ENCODE measurements at regions not wholly inside any gene's neighbourhood (a gene's known extent, or its start where the extent isn't known, plus 50 kb on each side); places are given as distances from the start of the nearest gene placed in this dataset.

DNA sequence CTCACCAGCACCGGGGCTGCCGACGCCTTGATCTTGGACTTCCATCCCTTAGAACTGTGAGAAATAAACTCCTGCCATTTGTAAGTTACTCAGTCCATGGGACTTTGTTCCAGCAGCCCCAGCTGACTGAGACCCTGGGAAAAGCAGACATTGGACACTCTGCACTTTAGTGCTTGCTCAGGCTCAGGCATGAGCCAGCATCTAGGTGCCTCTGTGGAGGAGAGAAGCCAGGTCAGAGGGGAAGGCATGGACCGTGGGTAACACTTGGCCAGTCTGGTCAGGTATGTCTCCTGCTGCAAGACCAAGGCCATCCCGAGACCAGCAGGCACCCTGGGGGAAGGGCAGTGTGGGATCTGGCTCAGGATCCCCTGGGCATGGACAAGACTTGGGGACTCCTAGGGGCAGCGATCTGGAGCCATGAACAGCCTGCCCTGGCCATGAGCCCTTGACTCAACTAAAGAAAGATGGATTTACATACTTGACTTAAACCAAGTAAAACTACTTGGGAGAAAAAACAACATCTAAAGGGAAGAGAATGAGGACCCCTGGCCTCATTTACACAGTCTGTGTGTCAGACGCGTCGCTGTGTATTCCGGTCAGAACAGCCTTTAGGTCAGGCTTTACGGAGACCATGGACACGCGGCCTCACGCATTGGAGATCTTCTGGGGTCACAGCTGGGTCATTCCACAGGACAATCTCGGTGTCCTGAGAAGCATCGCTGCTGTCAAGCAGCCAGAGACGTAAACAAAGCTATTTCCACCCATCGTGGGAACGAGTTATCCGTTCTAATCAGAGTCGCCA is 497.1 kb downstream of the BRD1 start:
- no peak for FAIRE-seq

GRCh38 chr22:49329636-49330035 is 498.0 kb downstream of the BRD1 start:
- no peak for FAIRE-seq

DNA sequence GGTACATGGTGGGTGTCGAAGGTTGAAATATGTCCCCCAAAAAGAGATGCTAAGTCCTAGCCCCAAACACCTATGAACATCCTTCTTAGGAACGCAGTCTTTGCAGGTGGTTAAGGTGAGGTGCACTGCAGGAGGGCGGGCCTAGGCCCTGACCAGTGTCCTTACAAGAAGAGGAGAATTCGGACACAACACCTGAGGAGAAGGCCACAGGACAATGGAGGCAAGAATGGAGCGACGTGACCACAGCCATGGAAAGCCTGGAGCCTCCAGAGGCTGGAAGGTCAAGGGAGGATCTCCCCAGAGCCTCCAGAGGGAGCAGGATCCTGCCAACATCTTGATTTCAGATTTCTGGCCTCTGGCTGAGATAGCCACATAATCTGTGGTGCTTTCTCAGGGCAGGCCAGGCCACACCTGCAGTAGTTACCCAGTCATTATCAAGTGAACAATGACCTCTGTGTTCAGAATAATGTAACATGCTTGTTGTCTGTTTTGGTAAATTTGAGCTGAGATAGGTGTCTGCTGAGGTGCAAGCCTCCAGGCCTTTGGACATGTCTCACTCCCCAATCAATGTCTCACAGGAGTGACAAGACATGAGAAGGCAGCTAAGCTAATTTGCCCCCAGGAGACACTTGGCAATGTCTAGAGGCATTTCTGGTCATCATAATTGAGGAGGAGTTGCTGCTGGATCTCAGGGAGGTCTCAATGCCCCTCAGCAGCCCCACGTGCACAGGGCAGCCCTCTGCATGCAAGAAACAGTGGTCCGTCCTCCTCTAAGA is 498.9 kb downstream of the BRD1 start:
- FAIRE-seq: no peak

- no peak for FAIRE-seq
Observed at GRCh38 chr22:49328118-49328475, 499.6 kb downstream of the BRD1 start.

GRCh38 chr22:49327411-49328117 is 500.1 kb downstream of the BRD1 start:
- FAIRE-seq: no peak

- FAIRE-seq: no peak
Observed at GRCh38 chr22:49326558-49326957, 501.1 kb downstream of the BRD1 start.

- FAIRE-seq: no peak
Observed at GRCh38 chr22:49325531-49326395, 501.9 kb downstream of the BRD1 start.

- FAIRE-seq: no peak
Observed at GRCh38 chr22:49324527-49325491, 502.9 kb downstream of the BRD1 start.

GRCh38 chr22:49323751-49324415 is 503.8 kb downstream of the BRD1 start:
- no peak for FAIRE-seq

DNA sequence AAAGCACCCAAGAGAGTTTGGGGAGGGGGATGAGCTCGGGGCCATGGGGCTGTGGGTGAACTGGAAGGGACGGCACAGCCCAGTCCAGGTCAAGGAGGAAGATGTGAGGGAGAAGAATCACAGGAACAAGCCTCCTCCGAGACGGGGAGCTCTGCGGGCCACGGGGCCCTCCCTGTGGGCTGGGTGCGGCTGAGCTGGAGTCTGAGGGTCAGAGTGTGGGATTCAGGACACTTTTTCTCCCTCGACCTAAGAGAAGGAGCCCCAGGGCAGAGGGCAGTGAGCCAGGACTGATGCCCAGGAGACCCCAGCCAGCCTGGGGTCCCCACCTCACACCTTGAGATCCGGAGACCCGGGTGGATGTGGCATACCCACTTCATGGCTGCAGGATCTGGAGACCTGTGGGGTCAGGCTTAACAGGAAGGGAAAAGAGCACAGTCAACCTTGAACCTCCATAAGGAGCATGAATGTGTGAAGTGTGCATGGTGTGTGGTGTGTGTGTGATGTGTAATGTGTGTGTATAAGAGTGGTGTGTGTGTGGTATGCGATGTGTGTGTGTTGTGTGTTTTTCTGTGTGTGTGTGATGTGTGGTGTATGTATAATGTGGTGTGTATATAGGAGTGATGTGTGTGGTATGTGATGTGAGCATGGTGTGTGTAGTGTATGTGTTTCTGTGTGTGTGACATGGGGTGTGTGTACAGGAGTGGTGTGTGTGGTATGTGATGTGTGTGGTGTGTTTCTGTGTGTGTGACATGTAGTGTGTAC is 504.6 kb downstream of the BRD1 start:
- FAIRE-seq: no peak

- FAIRE-seq: no peak
Observed at GRCh38 chr22:49322231-49322630, 505.4 kb downstream of the BRD1 start.

GRCh38 chr22:49321477-49322055 is 506.1 kb downstream of the BRD1 start:
- FAIRE-seq: no peak

- FAIRE-seq: no peak
Observed at GRCh38 chr22:49320714-49321476, 506.8 kb downstream of the BRD1 start.

- no peak for FAIRE-seq
Observed at GRCh38 chr22:49317369-49317768, 510.3 kb downstream of the BRD1 start.

DNA sequence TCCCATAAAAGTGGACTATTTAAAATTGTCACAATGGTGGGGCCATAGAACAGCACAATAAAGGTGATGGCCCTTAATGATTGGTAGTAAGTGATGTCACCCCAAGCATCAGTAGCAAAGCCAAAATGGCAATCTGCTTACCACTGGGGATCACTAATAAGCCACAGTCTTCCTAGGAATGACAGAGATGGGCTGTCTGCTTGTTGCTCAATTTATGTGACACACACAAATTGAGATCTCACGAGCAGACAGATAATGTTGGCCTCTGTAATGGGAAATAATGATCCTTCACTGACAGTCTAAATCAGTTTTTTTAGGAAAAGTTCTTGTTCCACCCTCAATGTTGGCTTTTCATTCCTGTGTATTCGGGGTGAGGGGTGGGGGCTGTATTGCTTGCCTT is 515.1 kb downstream of the BRD1 start:
- FAIRE-seq: no peak

DNA sequence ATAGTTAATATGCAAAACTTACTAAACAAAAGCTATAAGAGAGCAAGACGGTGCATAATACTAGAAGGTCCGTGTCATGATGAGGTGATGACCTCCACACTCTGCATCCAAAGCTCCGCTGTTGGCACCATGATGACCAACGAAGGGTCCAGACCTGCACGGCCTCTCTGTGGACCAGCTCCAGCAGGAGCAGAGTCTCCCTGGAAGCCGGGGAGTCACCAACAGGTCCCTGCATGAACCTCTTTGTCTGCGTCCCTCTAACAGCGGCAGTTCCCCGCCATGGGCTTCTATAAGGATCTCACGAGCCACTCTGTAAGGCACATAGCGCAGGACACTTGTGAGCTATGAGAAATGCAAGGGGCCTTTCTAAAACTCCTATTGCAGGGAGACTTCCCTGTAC is 517.3 kb downstream of the BRD1 start:
- no peak for FAIRE-seq

DNA sequence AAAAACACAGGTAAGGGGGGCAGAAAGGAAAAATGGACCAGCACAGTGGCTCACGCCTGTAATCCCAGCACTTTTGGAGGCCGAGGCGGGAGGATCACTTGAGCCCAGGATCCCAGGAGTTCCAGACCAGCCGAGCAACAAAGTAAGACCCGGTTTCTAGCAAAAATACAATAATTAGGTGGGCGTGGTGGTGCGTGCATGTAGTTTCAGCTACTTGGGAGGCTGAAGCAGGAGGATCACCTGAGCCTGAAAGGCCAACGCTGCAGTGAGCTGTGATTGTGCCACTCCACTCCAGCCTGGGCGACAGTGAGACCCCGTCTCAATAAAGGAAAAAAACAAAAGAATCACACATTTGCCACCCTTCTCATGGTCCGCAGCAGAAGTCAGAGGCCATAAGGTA is 519.4 kb downstream of the BRD1 start:
- FAIRE-seq: no peak

DNA sequence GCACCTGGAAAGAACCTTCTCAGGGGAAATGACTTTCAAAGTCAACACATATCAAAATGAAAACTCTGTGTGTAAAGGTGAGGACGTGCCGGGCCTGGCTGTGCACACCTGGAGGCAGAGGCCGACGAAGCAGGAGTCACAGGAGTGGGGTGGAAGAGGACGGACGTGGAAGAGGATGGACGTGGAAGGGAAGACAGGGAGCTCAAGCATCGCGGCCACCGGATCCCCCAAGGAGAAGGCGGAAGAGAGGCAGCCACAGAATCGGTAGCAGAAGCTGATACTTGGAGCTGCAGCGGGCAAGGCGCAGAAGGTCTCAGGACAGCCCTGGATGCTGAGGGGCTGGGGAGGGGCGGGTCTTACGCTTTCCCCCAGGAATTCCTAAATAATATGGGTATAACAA is 519.8 kb downstream of the BRD1 start:
- FAIRE-seq: no peak

- no peak for FAIRE-seq
Observed at GRCh38 chr22:49307481-49307830, 520.2 kb downstream of the BRD1 start.
